ENCODE measurements at regions not wholly inside any gene's neighbourhood (a gene's known extent, or its start where the extent isn't known, plus 50 kb on each side); places are given as distances from the start of the nearest gene placed in this dataset.

- no peak for TF ChIP-seq CTCF (IDR thresholded peaks at IDR 0.05; ENCODE audit: low read depth, low read length, missing input control)
- no peak for TF ChIP-seq REST (IDR thresholded peaks at IDR 0.05)
- TF ChIP-seq YY1 (IDR thresholded peaks at IDR 0.05): no peak
- TF ChIP-seq EGR1 (IDR thresholded peaks at IDR 0.05; ENCODE audit: low read depth in 2 of 2): no peak
- no peak for TF ChIP-seq GABPA (IDR thresholded peaks at IDR 0.05 in 1 of 2, conservative IDR thresholded peaks at IDR 0.05 in 1 of 2)
- TF ChIP-seq TAF1 (conservative IDR thresholded peaks at IDR 0.05): no peak
- TF ChIP-seq FOXA1 (IDR thresholded peaks at IDR 0.05): no peak
- no peak for TF ChIP-seq FOXA2 (IDR thresholded peaks at IDR 0.05)
- TF ChIP-seq SP1 (IDR thresholded peaks at IDR 0.05): no peak
- TF ChIP-seq RAD21 (IDR thresholded peaks at IDR 0.05): no peak
- TF ChIP-seq RXRA (IDR thresholded peaks at IDR 0.05): no peak
- TF ChIP-seq HNF4A (conservative IDR thresholded peaks at IDR 0.05): no peak
- no peak for TF ChIP-seq JUND (IDR thresholded peaks at IDR 0.05)
- no peak for DNase-seq (ENCODE audit: low spot score)
- Histone ChIP-seq H3K4me3 (ENCODE audit: low read depth in 1 of 3, low read length in 3 of 3) (no peak overlapping the region), H3K9me3 (ENCODE audit: control insufficient read depth in 4 of 4, low read length in 3 of 4) (no peaks in the 10 kb centered on the region), H3K27ac (ENCODE audit: low read depth in 1 of 2, low read length in 2 of 2) (no peak overlapping the region), H3K9ac (ENCODE audit: low read depth in 1 of 2, low read length in 2 of 2) (no peak overlapping the region), H3K27me3 (ENCODE audit: control insufficient read depth in 4 of 4, insufficient read depth in 4 of 4, low read length in 3 of 4) (no peaks in the 10 kb centered on the region), H3K36me3 (ENCODE audit: control insufficient read depth in 4 of 4, insufficient read depth in 3 of 4, low read depth in 1 of 4, low read length in 3 of 4) (no peaks in the 10 kb centered on the region), H3K4me1 (ENCODE audit: control insufficient read depth in 4 of 4, insufficient read depth in 4 of 4, low read length in 3 of 4) (no peaks in the 10 kb centered on the region)
- 73% methylated on average over 1 of the region's 1 CpG for WGBS
Observed at GRCh38 chr7:113775804-113776203, 143.0 kb downstream of the PPP1R3A start.

- TF ChIP-seq ZBTB33 (IDR thresholded peaks at IDR 0.05) (no peak), YY1 (IDR thresholded peaks at IDR 0.05) (no peak)
- WGBS: 49% methylated on average over 1 of the region's 1 CpG
Observed at GRCh38 chr7:113775401-113775800, 143.4 kb downstream of the PPP1R3A start.

More at GRCh38 chr7:113775401-113775800, 143.4 kb downstream of the PPP1R3A start:
- Histone ChIP-seq H3K4me3 (ENCODE audit: low read depth in 1 of 3, low read length in 3 of 3) (no peak overlapping the region), H3K4me1 (ENCODE audit: control insufficient read depth in 4 of 4, insufficient read depth in 4 of 4, low read length in 3 of 4) (no peaks in the 10 kb centered on the region), H3K9me3 (ENCODE audit: control insufficient read depth in 4 of 4, low read length in 3 of 4) (no peaks in the 10 kb centered on the region), H3K36me3 (ENCODE audit: control insufficient read depth in 4 of 4, insufficient read depth in 3 of 4, low read depth in 1 of 4, low read length in 3 of 4) (no peaks in the 10 kb centered on the region), H3K27ac (ENCODE audit: low read depth in 1 of 2, low read length in 2 of 2) (no peak overlapping the region), H3K9ac (ENCODE audit: low read depth in 1 of 2, low read length in 2 of 2) (no peak overlapping the region), H3K27me3 (ENCODE audit: control insufficient read depth in 4 of 4, insufficient read depth in 4 of 4, low read length in 3 of 4) (no peaks in the 10 kb centered on the region)
- no peak for DNase-seq (ENCODE audit: low spot score)

Measured in liver (tissue), 8 donors.